Left lobe of liver (tissue), 2 donors: ENCODE measurements at regions not wholly inside any gene's neighbourhood (a gene's known extent, or its start where the extent isn't known, plus 50 kb on each side); places are given as distances from the start of the nearest gene placed in this dataset.

Experiments
- ATAC-seq: fragments of 200-7000 bp; cut with Tn5 transposase; one replicate; pipeline ENCODE4 v1.9.1; 2020; ENCODE audit warnings: mild to moderate bottlenecking, moderate library complexity
- DNase-seq: peaks from one replicate; pipeline ENCODE4 v3.0.0-alpha.2; 2020; ENCODE audit warnings: low spot score
- donor health status: DM: no; HTN: no; CAD: no; lungs with moderate emphysema.
- donor health status: DM: no; HTN: yes; CAD: no.

- DNase-seq, result peak; percentile 21
- ATAC-seq, result no peak
These were observed 116.1 kb downstream of the FAM43A start for GRCh38 chr3:194801461-194802432.

GRCh38 chr3:194804796-194805195 lies 119.1 kb downstream of the FAM43A start:
- ATAC-seq (no peak), DNase-seq (peak; percentile 39)

GRCh38 chr3:194805546-194805945 lies 119.9 kb downstream of the FAM43A start:
- ATAC-seq (no peak), DNase-seq (peak; percentile 35)

GRCh38 chr3:194806991-194807630 lies 121.4 kb downstream of the FAM43A start:
- DNase-seq (no peak), ATAC-seq (no peak)

- DNase-seq (peak; percentile 19), ATAC-seq (no peak)
These were observed 123.0 kb downstream of the FAM43A start for GRCh38 chr3:194808640-194809097.

- ATAC-seq, result no peak
- DNase-seq, result no peak
These were observed 123.7 kb downstream of the FAM43A start for GRCh38 chr3:194809382-194809781.

GRCh38 chr3:194810076-194810475 lies 124.4 kb downstream of the FAM43A start:
- ATAC-seq, result no peak
- DNase-seq, result peak; percentile 22

GRCh38 chr3:194811118-194811517 lies 125.4 kb downstream of the FAM43A start:
- no peak for DNase-seq
- ATAC-seq, result no peak

GRCh38 chr3:194812176-194812575 lies 126.5 kb downstream of the FAM43A start:
- DNase-seq (no peak), ATAC-seq (no peak)

- ATAC-seq (no peak), DNase-seq (no peak)
These were observed 129.2 kb downstream of the FAM43A start for GRCh38 chr3:194814878-194815357.

GRCh38 chr3:194816748-194817591 lies 131.3 kb downstream of the FAM43A start:
- ATAC-seq, result no peak
- no peak for DNase-seq

GRCh38 chr3:194817592-194817930 lies 131.9 kb downstream of the FAM43A start:
- peak; percentile 74 for ATAC-seq
- DNase-seq, result no peak

GRCh38 chr3:194817936-194818335 lies 132.3 kb downstream of the FAM43A start:
- ATAC-seq, result no peak
- no peak for DNase-seq

- no peak for DNase-seq
- ATAC-seq, result no peak
These were observed 138.4 kb downstream of the FAM43A start for GRCh38 chr3:194824100-194824499.

GRCh38 chr3:194824701-194825111 lies 139.0 kb downstream of the FAM43A start:
- DNase-seq, result no peak
- no peak for ATAC-seq

GRCh38 chr3:194826594-194826993 lies 140.9 kb downstream of the FAM43A start:
- ATAC-seq, result no peak
- DNase-seq, result no peak

- no peak for ATAC-seq
- DNase-seq, result no peak
These were observed 141.8 kb downstream of the FAM43A start for GRCh38 chr3:194827486-194827885.

GRCh38 chr3:194828116-194828515 lies 142.4 kb downstream of the FAM43A start:
- no peak for ATAC-seq

GRCh38 chr3:194828926-194829325 lies 143.2 kb downstream of the FAM43A start:
- DNase-seq (no peak), ATAC-seq (no peak)

More at GRCh38 chr3:194828116-194828515, 142.4 kb downstream of the FAM43A start:
- no peak for DNase-seq

- ATAC-seq, result no peak
- no peak for DNase-seq
These were observed 144.7 kb downstream of the FAM43A start for GRCh38 chr3:194830401-194830800.

GRCh38 chr3:194830978-194831377 lies 145.3 kb downstream of the FAM43A start:
- ATAC-seq, result no peak
- DNase-seq, result no peak
